Skin epidermis (tissue), 12 donors: ENCODE measurements at regions not wholly inside any gene's neighbourhood (a gene's known extent, or its start where the extent isn't known, plus 50 kb on each side); places are given as distances from the start of the nearest gene placed in this dataset.
"Not testable (repeated sequence)": the region's sequence is repeated elsewhere in the genome, so short reads cannot be mapped to it uniquely, and the experiment has no call there.

Experiments used
- H3K27ac ChIP-seq, 21 experiments: fragments of 200-600 bp; sonication (generic) in 11 of 21; one replicate each; pipeline ENCODE4 v1.5.0; 2020; ENCODE audit warnings: mild to moderate bottlenecking in 3 of 21, inconsistent platforms in 2 of 21, moderate library complexity in 2 of 21
- H3K4me3 ChIP-seq, 7 experiments: fragments of 200-600 bp; sonication (generic) in 2 of 7; one replicate each; pipeline ENCODE4 v1.5.0; 2020; ENCODE audit warnings: inconsistent platforms in 2 of 7, mild to moderate bottlenecking in 2 of 7, moderate library complexity in 1 of 7

- H3K27ac ChIP-seq, H3K4me3 ChIP-seq: not testable (repeated sequence)
Measured at GRCh38 chr12:54105809-54106208, 52.2 kb downstream of the HOXC4 start.

- not testable (repeated sequence) for H3K27ac ChIP-seq, H3K4me3 ChIP-seq
Measured at GRCh38 chr12:54106252-54106651, 52.6 kb downstream of the HOXC4 start.

GRCh38 chr12:54106803-54107579, 53.4 kb downstream of the HOXC4 start:
- not testable (repeated sequence) for H3K4me3 ChIP-seq, H3K27ac ChIP-seq

- H3K4me3 ChIP-seq = not testable (repeated sequence)
- H3K27ac ChIP-seq = peak overlapping the region in 5 of 21 experiments; percentile 32 to 67 (median 50)
Measured at GRCh38 chr12:54112336-54112735, 58.7 kb downstream of the HOXC4 start.

GRCh38 chr12:54116055-54116454, 62.4 kb downstream of the HOXC4 start:
- H3K27ac ChIP-seq, H3K4me3 ChIP-seq: not testable (repeated sequence)

- H3K27ac ChIP-seq = not testable (repeated sequence)
Measured at GRCh38 chr12:54117392-54117791, 63.8 kb downstream of the HOXC4 start.

GRCh38 chr12:54119082-54119481, 65.4 kb downstream of the HOXC4 start:
- not testable (repeated sequence) for H3K27ac ChIP-seq, H3K4me3 ChIP-seq

More at GRCh38 chr12:54117392-54117791, 63.8 kb downstream of the HOXC4 start:
- not testable (repeated sequence) for H3K4me3 ChIP-seq

GRCh38 chr12:54123981-54124380, 64.8 kb downstream of the SMUG1 start:
- not testable (repeated sequence) for H3K27ac ChIP-seq, H3K4me3 ChIP-seq

- Histone ChIP-seq H3K27ac (peak overlapping the region in 9 of 21 experiments; percentile 53 to 86 (median 73)), H3K4me3 (peak overlapping the region; percentile 41 to 62 (median 47))
Measured at GRCh38 chr12:54125708-54126028, 63.1 kb downstream of the SMUG1 start.

- Histone ChIP-seq H3K27ac (peak overlapping the region; percentile 3 to 86 (median 70)), H3K4me3 (peak overlapping the region; percentile 41 to 62 (median 47))
Measured at GRCh38 chr12:54126029-54126695, 62.6 kb downstream of the SMUG1 start.

GRCh38 chr12:54126696-54127537, 61.9 kb downstream of the SMUG1 start:
- peak overlapping the region; percentile 3 to 86 (median 70) for H3K27ac ChIP-seq
- H3K4me3 ChIP-seq = peak overlapping the region; percentile 41 to 62 (median 47)

GRCh38 chr12:54127538-54128259, 61.1 kb downstream of the SMUG1 start:
- H3K27ac ChIP-seq = peak overlapping the region in 14 of 21 experiments; percentile 4 to 86 (median 70)
- H3K4me3 ChIP-seq = peak overlapping the region; percentile 41 to 62 (median 47)

- Histone ChIP-seq H3K4me3 (no peak overlapping the region), H3K27ac (peak overlapping the region in 2 of 21 experiments; percentile 35 to 73)
Measured at GRCh38 chr12:54128416-54128815, 60.4 kb downstream of the SMUG1 start.

- no peak overlapping the region for H3K4me3 ChIP-seq
- peak overlapping the region in 2 of 21 experiments; percentile 20 to 78 for H3K27ac ChIP-seq
Measured at GRCh38 chr12:54129028-54129903, 59.5 kb downstream of the SMUG1 start.
